ENCODE measurements at regions not wholly inside any gene's neighbourhood (a gene's known extent, or its start where the extent isn't known, plus 50 kb on each side); places are given as distances from the start of the nearest gene placed in this dataset.

DNA sequence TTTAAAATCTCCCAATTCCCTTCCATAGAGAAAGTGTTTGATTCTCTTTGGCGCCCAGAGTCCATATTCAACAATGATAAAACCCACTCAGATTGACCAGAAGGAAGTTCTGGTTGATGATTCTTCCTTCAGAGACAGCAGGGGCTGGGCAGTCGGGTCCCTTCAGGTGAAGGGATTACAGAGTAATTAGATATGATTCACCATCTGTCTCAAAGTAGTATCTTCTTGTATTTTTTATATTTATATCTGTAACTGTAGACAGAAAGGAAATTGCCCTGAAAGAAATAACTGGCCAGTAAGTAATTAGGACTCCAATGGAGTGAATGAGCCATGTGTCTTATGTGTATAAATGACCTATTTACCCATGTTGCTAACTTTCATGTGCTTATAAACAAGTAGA lies 156.0 kb downstream of the PLCE1 start:
- TF ChIP-seq, protein P1, sequence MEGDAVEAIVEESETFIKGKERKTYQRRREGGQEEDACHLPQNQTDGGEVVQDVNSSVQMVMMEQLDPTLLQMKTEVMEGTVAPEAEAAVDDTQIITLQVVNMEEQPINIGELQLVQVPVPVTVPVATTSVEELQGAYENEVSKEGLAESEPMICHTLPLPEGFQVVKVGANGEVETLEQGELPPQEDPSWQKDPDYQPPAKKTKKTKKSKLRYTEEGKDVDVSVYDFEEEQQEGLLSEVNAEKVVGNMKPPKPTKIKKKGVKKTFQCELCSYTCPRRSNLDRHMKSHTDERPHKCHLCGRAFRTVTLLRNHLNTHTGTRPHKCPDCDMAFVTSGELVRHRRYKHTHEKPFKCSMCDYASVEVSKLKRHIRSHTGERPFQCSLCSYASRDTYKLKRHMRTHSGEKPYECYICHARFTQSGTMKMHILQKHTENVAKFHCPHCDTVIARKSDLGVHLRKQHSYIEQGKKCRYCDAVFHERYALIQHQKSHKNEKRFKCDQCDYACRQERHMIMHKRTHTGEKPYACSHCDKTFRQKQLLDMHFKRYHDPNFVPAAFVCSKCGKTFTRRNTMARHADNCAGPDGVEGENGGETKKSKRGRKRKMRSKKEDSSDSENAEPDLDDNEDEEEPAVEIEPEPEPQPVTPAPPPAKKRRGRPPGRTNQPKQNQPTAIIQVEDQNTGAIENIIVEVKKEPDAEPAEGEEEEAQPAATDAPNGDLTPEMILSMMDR (IDR thresholded peaks at IDR 0.05; ENCODE audit: insufficient read depth, low read depth, low read length) = no peak
- no peak for TF ChIP-seq EZH2 (IDR thresholded peaks at IDR 0.05; ENCODE audit: insufficient read depth, low read length)
